ENCODE measurements at regions not wholly inside any gene's neighbourhood (a gene's known extent, or its start where the extent isn't known, plus 50 kb on each side); places are given as distances from the start of the nearest gene placed in this dataset.

GRCh38 chr21:35357041-35357780, 308.1 kb upstream of the RUNX1 start:
- Histone ChIP-seq H3K4me1 (ENCODE audit: control insufficient read depth in 1 of 2, insufficient read depth in 2 of 2, low read depth in 1 of 2, low read length in 1 of 2) (no peaks in the 10 kb centered on the region), H3K4me3 (ENCODE audit: low read depth in 2 of 2, low read length in 1 of 2) (no peak overlapping the region), H3F3A (replicated peaks; ENCODE audit: insufficient read depth) (peaks cover 4% of the 10 kb centered on the region), H3K27ac (ENCODE audit: low read depth in 2 of 2, low read length in 1 of 2) (no peak overlapping the region), H3K79me2 (ENCODE audit: insufficient read depth) (no peaks in the 10 kb centered on the region), H3K36me3 (replicated peaks in 1 of 2; ENCODE audit: control insufficient read depth in 1 of 2, insufficient read depth in 2 of 2, low read length in 1 of 2) (no peaks in the 10 kb centered on the region), H3K4me2 (no peak overlapping the region), H3K9me2 (no peaks in the 10 kb centered on the region), H3K9me3 (no peaks in the 10 kb centered on the region), H4K20me1 (ENCODE audit: insufficient read depth) (no peaks in the 10 kb centered on the region), H3K9ac (no peak overlapping the region), H3K27me3 (ENCODE audit: insufficient read depth) (no peaks in the 10 kb centered on the region), H2AFZ (ENCODE audit: low read depth) (no peak overlapping the region)
- CTCF ChIA-PET, result no interaction called here
- POLR2A ChIA-PET, result no interaction called here
- no peak for TF ChIP-seq CHD2 (IDR thresholded peaks at IDR 0.05; ENCODE audit: low read length, partially characterized antibody)
- DNase-seq, result no peak
- WGBS (ENCODE audit: low lambda C conversion rate), result 61% methylated on average over 3 of the region's 3 CpGs

DNA sequence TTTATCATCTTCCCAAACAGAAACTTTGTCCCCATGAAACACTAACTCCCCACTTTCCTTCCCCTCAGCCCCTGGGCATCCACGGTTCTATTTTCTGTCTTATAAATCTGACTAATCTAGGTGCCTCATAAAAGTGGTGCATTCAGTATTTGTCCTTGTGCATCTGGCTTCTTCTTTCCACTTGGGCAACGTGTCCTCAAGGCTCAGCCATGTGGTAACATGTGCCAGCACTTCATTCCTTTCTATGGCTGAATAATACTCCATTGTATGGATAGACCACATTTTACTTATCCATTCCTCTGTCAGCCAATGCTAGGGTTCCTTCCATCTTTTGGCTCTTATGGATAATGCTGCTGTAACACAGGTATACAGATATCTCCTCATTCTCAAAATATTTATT, 305.0 kb upstream of the RUNX1 start:
- ChIA-PET POLR2A (no interaction called here), CTCF (interaction anchor here (1.9 kb wide), 1 partner anchor 608 kb away, joined by 4 read pairs; no protein-coding TSS in a partner anchor)
- no peaks in the 10 kb centered on the region for H4K20me1 ChIP-seq (ENCODE audit: insufficient read depth)
- H3K79me2 ChIP-seq (ENCODE audit: insufficient read depth), result no peaks in the 10 kb centered on the region
- no peak overlapping the region for H3K4me3 ChIP-seq (ENCODE audit: low read depth in 2 of 2, low read length in 1 of 2)
- 34% methylated on average over 2 of the region's 2 CpGs for WGBS (ENCODE audit: low lambda C conversion rate)
- no peak overlapping the region for H2AFZ ChIP-seq (ENCODE audit: low read depth)
- no peaks in the 10 kb centered on the region for H3K27me3 ChIP-seq (ENCODE audit: insufficient read depth)
- no peak overlapping the region for H3K27ac ChIP-seq (ENCODE audit: low read depth in 2 of 2, low read length in 1 of 2)
- no peaks in the 10 kb centered on the region for H3K4me1 ChIP-seq (ENCODE audit: control insufficient read depth in 1 of 2, insufficient read depth in 2 of 2, low read depth in 1 of 2, low read length in 1 of 2)
- no peak for DNase-seq
- no peak overlapping the region for H3K4me2 ChIP-seq
- no peaks in the 10 kb centered on the region for H3K36me3 ChIP-seq (replicated peaks in 1 of 2; ENCODE audit: control insufficient read depth in 1 of 2, insufficient read depth in 2 of 2, low read length in 1 of 2)
- H3F3A ChIP-seq (replicated peaks; ENCODE audit: insufficient read depth), result peaks cover 8% of the 10 kb centered on the region
- TF ChIP-seq SIN3A (IDR thresholded peaks at IDR 0.05; ENCODE audit: borderline replicate concordance, low read depth, low read length) (no peak), FOXJ3 (CRISPR knock-in tag; IDR thresholded peaks at IDR 0.05) (no peak), IRF3 (IDR thresholded peaks at IDR 0.05; ENCODE audit: low read depth, low read length) (no peak), NRF1 (IDR thresholded peaks at IDR 0.05; ENCODE audit: low read depth, low read length) (no peak), EP300 (IDR thresholded peaks at IDR 0.05; ENCODE audit: borderline replicate concordance in 1 of 2, low read depth in 1 of 2, low read length in 1 of 2) (no peak), RXRA (IDR thresholded peaks at IDR 0.05; ENCODE audit: borderline replicate concordance, low read depth) (no peak), FOXM1 (IDR thresholded peaks at IDR 0.05; ENCODE audit: low read depth) (no peak), FOSL2 (IDR thresholded peaks at IDR 0.05; ENCODE audit: borderline replicate concordance, low read depth) (no peak), ELF1 (IDR thresholded peaks at IDR 0.05) (no peak), RCOR1 (IDR thresholded peaks at IDR 0.05; ENCODE audit: low read length) (no peak), TAF1 (IDR thresholded peaks at IDR 0.05; ENCODE audit: borderline replicate concordance, low read depth, low read length) (no peak), SMC3 (IDR thresholded peaks at IDR 0.05; ENCODE audit: low read depth, low read length) (no peak), USF2 (IDR thresholded peaks at IDR 0.05; ENCODE audit: borderline replicate concordance, low read depth, low read length) (no peak), USF1 (IDR thresholded peaks at IDR 0.05; ENCODE audit: borderline replicate concordance, low read depth) (no peak)
- TF ChIP-seq, protein P1, sequence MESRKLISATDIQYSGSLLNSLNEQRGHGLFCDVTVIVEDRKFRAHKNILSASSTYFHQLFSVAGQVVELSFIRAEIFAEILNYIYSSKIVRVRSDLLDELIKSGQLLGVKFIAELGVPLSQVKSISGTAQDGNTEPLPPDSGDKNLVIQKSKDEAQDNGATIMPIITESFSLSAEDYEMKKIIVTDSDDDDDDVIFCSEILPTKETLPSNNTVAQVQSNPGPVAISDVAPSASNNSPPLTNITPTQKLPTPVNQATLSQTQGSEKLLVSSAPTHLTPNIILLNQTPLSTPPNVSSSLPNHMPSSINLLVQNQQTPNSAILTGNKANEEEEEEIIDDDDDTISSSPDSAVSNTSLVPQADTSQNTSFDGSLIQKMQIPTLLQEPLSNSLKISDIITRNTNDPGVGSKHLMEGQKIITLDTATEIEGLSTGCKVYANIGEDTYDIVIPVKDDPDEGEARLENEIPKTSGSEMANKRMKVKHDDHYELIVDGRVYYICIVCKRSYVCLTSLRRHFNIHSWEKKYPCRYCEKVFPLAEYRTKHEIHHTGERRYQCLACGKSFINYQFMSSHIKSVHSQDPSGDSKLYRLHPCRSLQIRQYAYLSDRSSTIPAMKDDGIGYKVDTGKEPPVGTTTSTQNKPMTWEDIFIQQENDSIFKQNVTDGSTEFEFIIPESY (IDR thresholded peaks at IDR 0.05; ENCODE audit: borderline replicate concordance, low read depth), result no peak
- no peak overlapping the region for H3K9ac ChIP-seq
- H3K9me2 ChIP-seq, result no peaks in the 10 kb centered on the region
- H3K9me3 ChIP-seq, result no peaks in the 10 kb centered on the region

Measured in SK-N-SH (cell line).